Tibial artery (tissue), 4 donors: ENCODE measurements at regions not wholly inside any gene's neighbourhood (a gene's known extent, or its start where the extent isn't known, plus 50 kb on each side); places are given as distances from the start of the nearest gene placed in this dataset.

ENCODE experiments used
- DNase-seq, 2 donors: peaks; one replicate each; pipeline ENCODE4 v3.0.0-alpha.2; 2019
- H3K27ac ChIP-seq, 2 donors: fragments of 200-600 bp; sonication (generic) in 1 of 2; 1 replicate in 1 of 2; 2 replicates in 1 of 2; pipeline ENCODE4 v1.5.1; 2018 to 2019; ENCODE audit warnings: mild to moderate bottlenecking in 1 of 2
- H3K27me3 ChIP-seq, 2 donors: fragments of 200-600 bp; sonication (generic) in 1 of 2; one replicate each; pipeline versions ENCODE4 v1.5.1 to v1.6.0; 2016 to 2019
- H3K36me3 ChIP-seq, 3 donors: fragments of 200-600 bp; sonication (generic) in 2 of 3; one replicate each; pipeline ENCODE4 v1.5.1; 2016 to 2019; ENCODE audit warnings: mild to moderate bottlenecking in 2 of 3
- H3K4me1 ChIP-seq, 4 donors: fragments of 200-600 bp; sonication (generic) in 2 of 4; 1 replicate in 3 of 4; 2 replicates in 1 of 4; pipeline ENCODE4 v1.5.1; 2016 to 2019
- H3K4me3 ChIP-seq, 2 donors: fragments of 200-600 bp; sonication (generic) in 1 of 2; 1 replicate in 1 of 2; 2 replicates in 1 of 2; pipeline ENCODE4 v1.5.1; 2018 to 2019; ENCODE audit warnings: mild to moderate bottlenecking in 2 of 2
- H3K9me3 ChIP-seq, 3 donors: fragments of 200-600 bp; sonication (generic) in 1 of 3; one replicate each; pipeline ENCODE4 v1.5.1; 2016 to 2019
- intact Hi-C: fragments of 100-400 bp; cut with DNase I; formaldehyde crosslinking; loops from one replicate; pipeline ENCODE4 v1.15.0; 2023; ENCODE audit warnings: low total_unique reads
- TF ChIP-seq, protein P1 (sequence below), 2 experiments: fragments of 200-600 bp in 1 of 2; fragments of 450-650 bp in 1 of 2; IDR thresholded peaks; one replicate each; pipeline ENCODE4 v1.5.1; 2017 to 2019; ENCODE audit warnings: antibody characterized with exemption in 2 of 2, mild to moderate bottlenecking in 1 of 2, moderate library complexity in 1 of 2

DNA sequence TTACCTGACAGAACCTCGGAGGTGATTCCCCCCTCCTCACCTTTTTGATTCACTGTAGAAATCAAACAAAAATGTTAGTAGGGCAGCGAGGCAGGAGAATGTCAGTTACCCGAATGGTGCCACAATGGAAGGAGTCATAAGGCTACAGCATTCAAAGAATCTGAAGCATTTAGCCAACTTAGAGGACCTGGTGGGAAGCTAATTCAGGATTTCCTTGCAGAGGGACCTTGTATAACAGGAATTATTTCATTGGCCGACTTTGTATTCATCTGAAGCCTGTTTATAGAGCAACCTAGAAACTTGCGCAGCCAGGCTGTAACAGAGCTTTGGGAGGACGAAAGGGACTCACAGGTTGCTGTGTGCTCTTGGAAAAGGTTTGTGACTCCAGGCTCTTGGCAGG, 129.1 kb upstream of the MMADHC start:
- H3K36me3 ChIP-seq, result no peaks in the 10 kb centered on the region
- TF ChIP-seq, protein P1, sequence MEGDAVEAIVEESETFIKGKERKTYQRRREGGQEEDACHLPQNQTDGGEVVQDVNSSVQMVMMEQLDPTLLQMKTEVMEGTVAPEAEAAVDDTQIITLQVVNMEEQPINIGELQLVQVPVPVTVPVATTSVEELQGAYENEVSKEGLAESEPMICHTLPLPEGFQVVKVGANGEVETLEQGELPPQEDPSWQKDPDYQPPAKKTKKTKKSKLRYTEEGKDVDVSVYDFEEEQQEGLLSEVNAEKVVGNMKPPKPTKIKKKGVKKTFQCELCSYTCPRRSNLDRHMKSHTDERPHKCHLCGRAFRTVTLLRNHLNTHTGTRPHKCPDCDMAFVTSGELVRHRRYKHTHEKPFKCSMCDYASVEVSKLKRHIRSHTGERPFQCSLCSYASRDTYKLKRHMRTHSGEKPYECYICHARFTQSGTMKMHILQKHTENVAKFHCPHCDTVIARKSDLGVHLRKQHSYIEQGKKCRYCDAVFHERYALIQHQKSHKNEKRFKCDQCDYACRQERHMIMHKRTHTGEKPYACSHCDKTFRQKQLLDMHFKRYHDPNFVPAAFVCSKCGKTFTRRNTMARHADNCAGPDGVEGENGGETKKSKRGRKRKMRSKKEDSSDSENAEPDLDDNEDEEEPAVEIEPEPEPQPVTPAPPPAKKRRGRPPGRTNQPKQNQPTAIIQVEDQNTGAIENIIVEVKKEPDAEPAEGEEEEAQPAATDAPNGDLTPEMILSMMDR (IDR thresholded peaks at IDR 0.05), result no peak
- peaks cover 0 to 6% (median 0%) of the 10 kb centered on the region in 4 donors for H3K4me1 ChIP-seq
- DNase-seq, result no peak
- no peak overlapping the region for H3K4me3 ChIP-seq
- H3K27me3 ChIP-seq, result no peaks in the 10 kb centered on the region
- no peak overlapping the region for H3K27ac ChIP-seq
- intact Hi-C loops, result no loop called here
- H3K9me3 ChIP-seq, result no peaks in the 10 kb centered on the region

DNA sequence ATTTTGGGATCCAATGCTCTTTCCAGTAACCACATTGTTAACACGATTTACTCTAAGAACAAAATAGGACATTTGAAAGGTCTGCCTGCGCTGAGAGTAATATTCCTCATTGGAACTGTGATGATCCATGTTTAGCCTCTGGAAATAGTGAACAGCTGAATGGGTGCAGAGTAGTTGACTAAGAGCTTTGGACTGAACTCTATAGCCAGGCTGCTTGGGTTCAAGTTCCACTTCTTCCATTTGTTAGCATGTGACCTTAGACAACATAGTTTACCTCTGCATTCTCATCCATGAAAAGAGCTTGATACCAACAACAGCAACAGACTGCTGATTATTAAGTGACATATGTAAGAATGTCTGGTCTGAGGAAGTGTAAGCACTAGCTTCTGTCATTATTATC, 128.3 kb upstream of the MMADHC start:
- H3K27me3 ChIP-seq, result no peaks in the 10 kb centered on the region
- intact Hi-C loops, result no loop called here

DNA sequence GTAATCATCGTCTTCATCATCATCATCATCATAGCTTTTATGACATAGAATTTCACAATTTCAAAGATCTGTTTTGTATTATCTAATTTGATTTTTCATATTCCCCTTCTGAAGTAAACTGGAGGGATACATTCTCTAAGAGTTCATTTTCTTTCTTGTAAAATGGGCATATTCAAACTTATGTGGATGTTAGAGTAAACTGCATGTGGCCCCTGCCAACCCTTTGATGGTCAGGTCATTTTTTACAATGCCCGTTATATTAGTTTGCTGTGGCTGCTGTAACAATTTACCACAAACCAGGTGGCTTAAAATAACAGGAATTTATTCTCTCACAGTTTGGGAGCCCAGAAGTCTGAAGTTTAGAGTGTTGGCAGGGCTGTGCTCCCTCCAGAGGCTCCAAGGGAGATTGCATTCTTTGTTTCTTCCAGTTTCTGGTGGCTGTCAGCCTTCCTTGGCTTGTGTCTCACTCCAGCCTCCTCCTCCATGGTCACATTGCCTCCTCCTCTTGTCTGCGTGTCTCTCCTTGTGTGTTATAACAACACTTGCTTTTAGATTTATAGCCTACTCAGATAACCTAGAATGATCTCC, 127.5 kb upstream of the MMADHC start:
- no peak overlapping the region for H3K27ac ChIP-seq
- intact Hi-C loops, result no loop called here
- DNase-seq, result no peak
- H3K27me3 ChIP-seq, result no peaks in the 10 kb centered on the region
- no peaks in the 10 kb centered on the region for H3K36me3 ChIP-seq
- TF ChIP-seq, protein P1 (IDR thresholded peaks at IDR 0.05), result peak in 1 of 2 experiments; percentile 13
- H3K9me3 ChIP-seq, result no peaks in the 10 kb centered on the region
- peaks cover 0 to 6% (median 0%) of the 10 kb centered on the region in 4 donors for H3K4me1 ChIP-seq
- no peak overlapping the region for H3K4me3 ChIP-seq

More for the DNA sequence above, 128.3 kb upstream of the MMADHC start:
- H3K4me3 ChIP-seq, result no peak overlapping the region
- peaks cover 0 to 6% (median 0%) of the 10 kb centered on the region in 4 donors for H3K4me1 ChIP-seq
- H3K9me3 ChIP-seq, result no peaks in the 10 kb centered on the region
- TF ChIP-seq, protein P1 (IDR thresholded peaks at IDR 0.05), result no peak
- DNase-seq, result no peak
- no peak overlapping the region for H3K27ac ChIP-seq
- no peaks in the 10 kb centered on the region for H3K36me3 ChIP-seq

DNA sequence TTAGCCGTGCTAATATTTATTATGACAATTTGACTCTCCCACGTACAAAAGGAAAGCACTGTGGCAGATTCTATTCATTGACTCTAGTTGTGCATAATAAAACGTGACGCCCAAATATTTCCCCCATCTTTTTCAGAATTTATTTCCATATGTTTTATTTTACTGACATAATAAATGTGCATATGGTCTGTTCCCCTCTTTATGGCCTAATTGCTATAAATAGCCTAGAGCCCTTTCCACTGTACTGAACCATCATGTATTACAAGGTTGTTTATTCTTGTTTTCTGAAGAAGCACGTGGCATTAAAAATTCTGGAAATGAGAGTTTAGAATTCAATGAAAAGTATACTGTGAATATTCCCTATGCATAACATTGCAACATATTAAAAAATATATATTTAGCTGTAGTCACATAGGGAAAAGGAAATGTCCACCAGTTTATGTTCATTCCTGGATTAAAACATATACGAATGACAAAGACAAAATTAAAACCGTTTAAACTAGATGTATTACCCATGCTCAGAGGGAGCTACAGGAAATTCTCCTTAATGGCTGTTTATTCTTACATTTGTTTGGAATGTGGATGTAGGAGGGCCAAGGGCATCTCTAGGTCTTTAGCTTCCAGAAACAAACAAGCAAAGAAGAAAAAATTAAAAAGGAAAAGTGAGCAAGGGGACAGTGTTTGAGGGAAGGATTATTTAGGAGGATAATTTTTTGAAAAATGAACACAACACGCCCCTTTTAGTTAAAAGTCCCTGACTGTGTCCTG, 122.1 kb upstream of the MMADHC start:
- H3K36me3 ChIP-seq, result no peaks in the 10 kb centered on the region
- DNase-seq, result no peak
- no peak overlapping the region for H3K27ac ChIP-seq
- TF ChIP-seq, protein P1 (IDR thresholded peaks at IDR 0.05), result no peak
- no peaks in the 10 kb centered on the region for H3K4me1 ChIP-seq
- H3K27me3 ChIP-seq, result no peaks in the 10 kb centered on the region
- no peaks in the 10 kb centered on the region for H3K9me3 ChIP-seq
- intact Hi-C loops, result no loop called here
- no peak overlapping the region for H3K4me3 ChIP-seq

- TF ChIP-seq, protein P1 (IDR thresholded peaks at IDR 0.05), result no peak
- H3K27ac ChIP-seq, result no peak overlapping the region
- no peaks in the 10 kb centered on the region for H3K36me3 ChIP-seq
- intact Hi-C loops, result no loop called here
- H3K4me3 ChIP-seq, result no peak overlapping the region
- H3K4me1 ChIP-seq, result no peaks in the 10 kb centered on the region
- no peaks in the 10 kb centered on the region for H3K27me3 ChIP-seq
- H3K9me3 ChIP-seq, result no peaks in the 10 kb centered on the region
- no peak for DNase-seq
Measured at GRCh38 chr2:149703281-149703680, 115.7 kb upstream of the MMADHC start.
